Keratinocyte (primary cell): ENCODE measurements at regions not wholly inside any gene's neighbourhood (a gene's known extent, or its start where the extent isn't known, plus 50 kb on each side); places are given as distances from the start of the nearest gene placed in this dataset.

ENCODE experiments used
- DNase-seq: peaks from one replicate; pipeline ENCODE4 v3.0.0-alpha.2; 2011; ENCODE audit warnings: low read depth, missing footprints, low spot score
- FAIRE-seq: peaks from 2 replicates; lab custom pipeline; 2011; peaks lifted over from hg19 to GRCh38; lab: Jason Lieb, UNC
- H2AFZ ChIP-seq: 2 replicates; pipeline ENCODE4 v1.6.0; 2012; ENCODE audit warnings: low read length, control low read depth, inconsistent platforms; ENCODE audit not compliant: control insufficient read depth
- H3K27ac ChIP-seq: 2 replicates; pipeline ENCODE4 v1.5.1; 2011; ENCODE audit warnings: low read length; ENCODE audit not compliant: control insufficient read depth, insufficient read depth
- H3K27me3 ChIP-seq: 3 replicates; pipeline ENCODE4 v1.6.0; 2011; ENCODE audit warnings: low read length; ENCODE audit not compliant: control insufficient read depth, insufficient read depth; ENCODE audit errors: extremely low read depth
- H3K36me3 ChIP-seq, 2 experiments: 2 replicates in 1 of 2; 3 replicates in 1 of 2; pipeline ENCODE4 v1.5.1; 2011; ENCODE audit warnings: low read length in 2 of 2, mild to moderate bottlenecking in 1 of 2; ENCODE audit not compliant: control insufficient read depth in 2 of 2, insufficient read depth in 2 of 2; ENCODE audit errors: extremely low read depth in 1 of 2
- H3K4me1 ChIP-seq: 3 replicates; pipeline ENCODE4 v1.5.1; 2011; ENCODE audit warnings: low read length; ENCODE audit not compliant: control insufficient read depth, insufficient read depth; ENCODE audit errors: extremely low read depth
- H3K4me2 ChIP-seq: 3 replicates; pipeline ENCODE4 v1.6.0; 2011; ENCODE audit warnings: low read depth, low read length; ENCODE audit not compliant: control insufficient read depth, insufficient read depth; ENCODE audit errors: extremely low read depth
- H3K4me3 ChIP-seq, 3 experiments: fragments of 200-600 bp in 1 of 3; sonication (generic) in 1 of 3; 2 replicates in 2 of 3; 3 replicates in 1 of 3; pipeline ENCODE4 v1.5.1; 2011 to 2016; ENCODE audit warnings: low read length in 3 of 3, mild to moderate bottlenecking in 3 of 3, control low read depth in 2 of 3, inconsistent platforms in 1 of 3, low read depth in 1 of 3, mixed read lengths in 1 of 3, mixed run types in 1 of 3, moderate library complexity in 1 of 3; ENCODE audit not compliant: control insufficient read depth in 2 of 3, insufficient read depth in 2 of 3; ENCODE audit errors: extremely low read depth in 1 of 3
- H3K79me2 ChIP-seq: 2 replicates; pipeline ENCODE4 v1.6.0; 2012; ENCODE audit warnings: low read length; ENCODE audit not compliant: control insufficient read depth, insufficient read depth
- H3K9ac ChIP-seq: 3 replicates; pipeline ENCODE4 v1.6.0; 2011; ENCODE audit warnings: low read length; ENCODE audit not compliant: control insufficient read depth, insufficient read depth; ENCODE audit errors: extremely low read depth
- H3K9me1 ChIP-seq: 3 replicates; pipeline ENCODE4 v1.6.0; 2011; ENCODE audit warnings: low read length; ENCODE audit not compliant: control insufficient read depth, insufficient read depth; ENCODE audit errors: extremely low read depth
- H3K9me3 ChIP-seq: 2 replicates; pipeline ENCODE4 v1.5.1; 2012; ENCODE audit warnings: low read depth, low read length; ENCODE audit not compliant: control insufficient read depth
- H4K20me1 ChIP-seq: 3 replicates; pipeline ENCODE4 v1.6.0; 2011; ENCODE audit warnings: low read length; ENCODE audit not compliant: control insufficient read depth, insufficient read depth; ENCODE audit errors: extremely low read depth
- CTCF ChIP-seq, 3 experiments: IDR thresholded peaks in 1 of 3; conservative IDR thresholded peaks in 1 of 3; optimal IDR thresholded peaks in 1 of 3; 2 replicates in 2 of 3; 3 replicates in 1 of 3; pipeline versions ENCODE3 to v1.5.1; 2011; ENCODE audit warnings: low read length in 3 of 3, mild to moderate bottlenecking in 3 of 3, moderate library complexity in 2 of 3, control low read depth in 1 of 3, inconsistent platforms in 1 of 3; ENCODE audit not compliant: insufficient read depth in 2 of 3; ENCODE audit errors: extremely low read depth in 1 of 3
- EZH2 ChIP-seq: IDR thresholded peaks from one replicate; pipeline ENCODE4 v1.6.1; 2012; ENCODE audit warnings: inconsistent platforms, mild to moderate bottlenecking, low read length, moderate library complexity
- dilution Hi-C: fragments of 300-500 bp; cut with MboI; formaldehyde crosslinking; loops from one replicate; pipeline ENCODE4 v1.7.0; 2020; ENCODE audit warnings: low sequenced_read_pairs; ENCODE audit not compliant: extremely low pct_ligation_motif_present

DNA sequence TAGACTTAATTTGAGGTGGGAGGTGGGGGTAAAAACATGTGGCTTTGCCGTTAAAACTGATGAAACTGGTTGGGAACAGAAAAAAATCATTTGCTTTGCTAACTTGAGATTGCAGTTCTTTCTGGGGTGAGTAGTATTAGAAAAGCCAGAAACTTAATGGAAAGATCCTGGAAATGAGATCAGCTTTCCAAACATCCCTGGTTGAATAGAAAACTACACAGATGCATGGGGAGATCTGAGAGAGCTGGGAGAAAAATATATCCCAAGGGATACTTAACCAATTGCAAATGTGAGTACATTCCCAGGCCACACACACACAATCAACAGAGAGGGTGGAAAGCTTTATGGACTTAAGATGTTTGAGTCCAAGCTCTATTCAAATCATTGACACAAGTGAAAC lies 222.3 kb downstream of the YTHDC2 start:
- H3K9ac ChIP-seq, result no peak overlapping the region
- H3K36me3 ChIP-seq, result no peaks in the 10 kb centered on the region
- H3K79me2 ChIP-seq, result no peaks in the 10 kb centered on the region
- H3K4me2 ChIP-seq, result no peak overlapping the region
- no peak overlapping the region for H3K4me3 ChIP-seq
- FAIRE-seq (no peak), DNase-seq (no peak)
- H3K9me3 ChIP-seq, result no peaks in the 10 kb centered on the region
- dilution Hi-C loops, result no loop called here
- no peak overlapping the region for H2AFZ ChIP-seq
- no peaks in the 10 kb centered on the region for H4K20me1 ChIP-seq
- no peak overlapping the region for H3K27ac ChIP-seq
- TF ChIP-seq CTCF (optimal IDR thresholded peaks at IDR 0.05 in 1 of 3, IDR thresholded peaks at IDR 0.05 in 1 of 3, conservative IDR thresholded peaks at IDR 0.05 in 1 of 3; ENCODE audit: extremely low read depth in 1 of 3, insufficient read depth in 2 of 3, low read length in 3 of 3) (no peak), EZH2 (no peak)
- no peaks in the 10 kb centered on the region for H3K4me1 ChIP-seq
- H3K9me1 ChIP-seq, result no peaks in the 10 kb centered on the region
- no peaks in the 10 kb centered on the region for H3K27me3 ChIP-seq

DNA sequence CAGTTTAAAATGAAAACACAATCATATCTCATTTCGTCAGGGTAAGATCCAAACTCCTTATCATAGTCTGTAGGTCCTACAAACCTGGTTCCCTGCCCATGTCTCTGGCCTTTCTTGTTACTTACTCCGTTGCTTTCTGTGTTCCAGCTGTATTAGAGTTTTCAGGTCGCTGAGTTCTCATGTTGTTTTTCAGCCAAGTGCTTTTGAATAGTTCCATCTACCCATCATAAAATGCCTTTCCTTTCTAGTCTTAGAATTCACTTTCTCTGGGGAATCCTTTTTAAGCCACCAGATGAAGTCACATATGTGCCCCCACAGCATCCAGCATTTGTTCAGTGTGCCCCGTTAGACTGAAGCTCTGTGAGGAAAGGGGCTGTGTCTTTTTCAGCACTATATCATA lies 228.7 kb downstream of the YTHDC2 start:
- Histone ChIP-seq H3K4me2 (no peak overlapping the region), H3K9me3 (no peaks in the 10 kb centered on the region), H3K9me1 (no peaks in the 10 kb centered on the region), H3K27ac (no peak overlapping the region), H3K9ac (no peak overlapping the region), H3K36me3 (no peaks in the 10 kb centered on the region), H4K20me1 (no peaks in the 10 kb centered on the region), H3K4me3 (no peak overlapping the region), H3K79me2 (no peaks in the 10 kb centered on the region), H3K4me1 (no peaks in the 10 kb centered on the region), H2AFZ (no peak overlapping the region), H3K27me3 (no peaks in the 10 kb centered on the region)
- dilution Hi-C loops, result no loop called here
- FAIRE-seq, result no peak
- TF ChIP-seq CTCF (optimal IDR thresholded peaks at IDR 0.05 in 1 of 3, IDR thresholded peaks at IDR 0.05 in 1 of 3, conservative IDR thresholded peaks at IDR 0.05 in 1 of 3; ENCODE audit: extremely low read depth in 1 of 3, insufficient read depth in 2 of 3, low read length in 3 of 3) (no peak), EZH2 (no peak)
- DNase-seq, result no peak
